K562 (cell line): ENCODE measurements at regions not wholly inside any gene's neighbourhood (a gene's known extent, or its start where the extent isn't known, plus 50 kb on each side); places are given as distances from the start of the nearest gene placed in this dataset.

ENCODE experiments used
- CHD7 ChIP-seq: fragments of 200-600 bp; sonication (generic); IDR thresholded peaks from one replicate; pipeline ENCODE4 v1.6.1; 2012; ENCODE audit warnings: mild to moderate bottlenecking, low read depth, low read length, inconsistent platforms
- FOXK2 ChIP-seq, 2 experiments: fragments of 450-650 bp; IDR thresholded peaks in 1 of 2; conservative IDR thresholded peaks in 1 of 2; 2 replicates each; pipeline ENCODE4 v1.6.1; 2016; ENCODE audit warnings: low read depth in 2 of 2, mild to moderate bottlenecking in 1 of 2
- L3MBTL2 ChIP-seq: fragments of 450-650 bp; IDR thresholded peaks from 2 replicates; pipeline ENCODE4 v1.6.1; 2016; ENCODE audit warnings: mild to moderate bottlenecking, moderate library complexity
- MEF2A ChIP-seq: IDR thresholded peaks from 2 replicates; pipeline ENCODE4 v1.6.1; 2011; ENCODE audit warnings: low read depth, mild to moderate bottlenecking, low read length, moderate library complexity; ENCODE audit not compliant: control insufficient read depth
- NFIC ChIP-seq: fragments of 450-650 bp; IDR thresholded peaks from 2 replicates; pipeline ENCODE4 v1.6.1; 2017; ENCODE audit warnings: mild to moderate bottlenecking, inconsistent platforms
- PBX2 ChIP-seq, 2 experiments: IDR thresholded peaks in 1 of 2; conservative IDR thresholded peaks in 1 of 2; 2 replicates each; pipeline ENCODE4 v1.6.1; 2016; ENCODE audit warnings: low read depth in 2 of 2, mild to moderate bottlenecking in 1 of 2, missing compliant biosample characterization in 1 of 2, missing genetic modification characterization in 1 of 2, moderate library complexity in 1 of 2
- POLR3G ChIP-seq: IDR thresholded peaks from 2 replicates; pipeline ENCODE4 v1.6.1; 2011; ENCODE audit not compliant: insufficient read length, insufficient replicate concordance; ENCODE audit errors: extremely low read depth
- TGIF2 ChIP-seq: sonication (generic); formaldehyde crosslinking; IDR thresholded peaks from 2 replicates; pipeline ENCODE4 v1.8.1; 2022; ENCODE audit warnings: mild to moderate bottlenecking, missing genetic modification reagents, moderate library complexity
- ZNF518B ChIP-seq: fragments of 250-450 bp; sonication (Bioruptor Pico); IDR thresholded peaks from 2 replicates; pipeline ENCODE4 v1.5.0; 2021; ENCODE audit warnings: mild to moderate bottlenecking, moderate library complexity
- ZNF551 ChIP-seq: fragments of 250-450 bp; sonication (Bioruptor Pico); IDR thresholded peaks from 2 replicates; pipeline ENCODE4 v1.5.0; 2021; ENCODE audit warnings: mild to moderate bottlenecking, moderate library complexity

GRCh38 chr1:65077369-65077768, 70.6 kb upstream of the AK4 start (continued):
- TF ChIP-seq POLR3G (no peak), TGIF2 (no peak), ZNF518B (CRISPR knock-in tag) (no peak), CHD7 (no peak), FOXK2 (conservative IDR thresholded peaks at IDR 0.05 in 1 of 2, IDR thresholded peaks at IDR 0.05 in 1 of 2; ENCODE audit: low read depth in 2 of 2) (no peak), PBX2 (CRISPR knock-in tag; IDR thresholded peaks at IDR 0.05; ENCODE audit: low read depth) (no peak), PBX2 (tag; conservative IDR thresholded peaks at IDR 0.05; ENCODE audit: low read depth) (peak; percentile 75), NFIC (peak; percentile 89), L3MBTL2 (no peak), ZNF551 (CRISPR knock-in tag) (no peak), MEF2A (no peak)
